ENCODE measurements at regions not wholly inside any gene's neighbourhood (a gene's known extent, or its start where the extent isn't known, plus 50 kb on each side); places are given as distances from the start of the nearest gene placed in this dataset.

- Histone ChIP-seq H3K27me3 (no peaks in the 10 kb centered on the region), H3K36me3 (no peaks in the 10 kb centered on the region), H3K4me3 (no peak overlapping the region), H3K27ac (no peak overlapping the region), H3K4me1 (no peaks in the 10 kb centered on the region), H3K9me3 (no peaks in the 10 kb centered on the region)
- no peak for DNase-seq
- no peak for TF ChIP-seq CTCF (IDR thresholded peaks at IDR 0.05)
- no peak for TF ChIP-seq POLR2A (IDR thresholded peaks at IDR 0.05)
- WGBS (ENCODE audit: insufficient coverage, low coverage, low lambda C conversion rate, missing lambda C conversion rate), result 80% methylated on average over 1 of the region's 1 CpG
- ATAC-seq, result no peak
- intact Hi-C loops (cut with DNase I), result no loop called here
Observed at GRCh38 chr4:34709564-34709963, 1534.8 kb downstream of the ARAP2 start.

GRCh38 chr4:34718576-34719245, 1525.6 kb downstream of the ARAP2 start:
- Histone ChIP-seq H3K4me1 (no peaks in the 10 kb centered on the region), H3K36me3 (no peaks in the 10 kb centered on the region), H3K9me3 (no peaks in the 10 kb centered on the region), H3K27me3 (no peaks in the 10 kb centered on the region), H3K4me3 (no peak overlapping the region), H3K27ac (no peak overlapping the region)
- intact Hi-C loops (cut with DNase I), result no loop called here
- ATAC-seq, result no peak
- no peak for DNase-seq
- 78% methylated on average over 5 of the region's 5 CpGs for WGBS (ENCODE audit: insufficient coverage, low coverage, low lambda C conversion rate, missing lambda C conversion rate)
- no peak for TF ChIP-seq POLR2A (IDR thresholded peaks at IDR 0.05)
- no peak for TF ChIP-seq CTCF (IDR thresholded peaks at IDR 0.05)

GRCh38 chr4:34720571-34720970, 1523.7 kb downstream of the ARAP2 start:
- H3K27ac ChIP-seq, result no peak overlapping the region
- ATAC-seq (peak in 1 of 4 donors; percentile 39), DNase-seq (no peak)
- no peak overlapping the region for H3K4me3 ChIP-seq
- H3K4me1 ChIP-seq, result no peaks in the 10 kb centered on the region
- H3K36me3 ChIP-seq, result no peaks in the 10 kb centered on the region
- no peaks in the 10 kb centered on the region for H3K27me3 ChIP-seq
- 4% methylated on average over 1 of the region's 1 CpG for WGBS (ENCODE audit: insufficient coverage, low coverage, low lambda C conversion rate, missing lambda C conversion rate)
- TF ChIP-seq CTCF (IDR thresholded peaks at IDR 0.05) (peak in 3 of 4 donors; percentile 32 to 52 (median 43)), POLR2A (IDR thresholded peaks at IDR 0.05) (no peak)
- intact Hi-C loops (cut with DNase I), result no loop called here
- no peaks in the 10 kb centered on the region for H3K9me3 ChIP-seq

GRCh38 chr4:34721835-34722234, 1522.5 kb downstream of the ARAP2 start:
- Histone ChIP-seq H3K27me3 (no peaks in the 10 kb centered on the region), H3K4me1 (no peaks in the 10 kb centered on the region), H3K36me3 (no peaks in the 10 kb centered on the region), H3K9me3 (no peaks in the 10 kb centered on the region), H3K27ac (no peak overlapping the region), H3K4me3 (no peak overlapping the region)
- no peak for TF ChIP-seq CTCF (IDR thresholded peaks at IDR 0.05)
- no peak for TF ChIP-seq POLR2A (IDR thresholded peaks at IDR 0.05)
- WGBS (ENCODE audit: insufficient coverage, low coverage, low lambda C conversion rate, missing lambda C conversion rate), result 27% methylated on average over 1 of the region's 1 CpG
- DNase-seq, result no peak
- intact Hi-C loops (cut with DNase I), result no loop called here
- no peak for ATAC-seq

Data from right lobe of liver (tissue), 6 donors.